NCI-H226 (cell line): ENCODE measurements at regions not wholly inside any gene's neighbourhood (a gene's known extent, or its start where the extent isn't known, plus 50 kb on each side); places are given as distances from the start of the nearest gene placed in this dataset.
"Not testable (repeated sequence)": the region's sequence is repeated elsewhere in the genome, so short reads cannot be mapped to it uniquely, and the experiment has no call there.

Experiments
- DNase-seq: peaks from one replicate; pipeline ENCODE4 v3.0.0-alpha.2; 2015

- no peak for DNase-seq
Measured at GRCh38 chr12:22812531-22812930, 187.6 kb downstream of the ETNK1 start.

DNA sequence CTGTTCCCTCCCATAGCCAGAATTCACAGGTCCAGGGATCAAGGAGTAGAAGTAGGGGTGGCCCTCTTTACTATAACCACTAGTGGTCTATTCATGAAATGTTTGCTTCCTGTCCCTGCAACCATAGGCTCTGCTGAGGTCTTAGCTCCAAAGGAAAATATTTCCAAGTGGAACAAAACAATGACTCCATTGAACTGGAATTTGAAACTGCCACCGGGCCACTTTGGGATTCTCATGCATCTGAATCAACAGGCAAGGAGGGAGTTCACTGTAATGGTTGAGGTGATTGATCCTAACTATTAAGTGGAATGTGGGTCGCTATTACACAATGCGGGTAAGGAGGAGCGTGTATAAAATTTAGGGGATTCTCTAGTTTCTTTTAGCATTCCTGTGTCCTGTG, 197.0 kb downstream of the ETNK1 start:
- DNase-seq: no peak

DNA sequence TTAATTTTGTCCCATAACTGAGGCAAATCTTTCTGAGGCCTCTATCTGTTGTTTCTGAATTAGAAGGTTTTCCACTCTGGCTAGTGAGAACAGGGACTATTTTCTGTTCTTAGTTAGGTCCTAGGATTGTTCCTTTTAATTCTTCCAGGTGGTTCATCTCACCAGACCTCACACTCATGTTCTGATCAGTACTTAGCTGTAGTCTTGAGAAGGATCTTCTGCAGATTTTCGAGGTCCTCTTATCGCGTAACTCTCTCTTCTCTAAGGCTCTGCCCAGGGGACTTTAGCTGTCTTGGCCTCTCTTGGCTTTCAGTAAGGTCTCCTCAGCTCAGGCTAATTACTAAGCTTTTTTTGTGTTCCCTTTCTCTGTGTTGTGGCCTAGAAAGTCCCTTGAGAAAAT, 201.1 kb downstream of the ETNK1 start:
- DNase-seq: no peak

DNA sequence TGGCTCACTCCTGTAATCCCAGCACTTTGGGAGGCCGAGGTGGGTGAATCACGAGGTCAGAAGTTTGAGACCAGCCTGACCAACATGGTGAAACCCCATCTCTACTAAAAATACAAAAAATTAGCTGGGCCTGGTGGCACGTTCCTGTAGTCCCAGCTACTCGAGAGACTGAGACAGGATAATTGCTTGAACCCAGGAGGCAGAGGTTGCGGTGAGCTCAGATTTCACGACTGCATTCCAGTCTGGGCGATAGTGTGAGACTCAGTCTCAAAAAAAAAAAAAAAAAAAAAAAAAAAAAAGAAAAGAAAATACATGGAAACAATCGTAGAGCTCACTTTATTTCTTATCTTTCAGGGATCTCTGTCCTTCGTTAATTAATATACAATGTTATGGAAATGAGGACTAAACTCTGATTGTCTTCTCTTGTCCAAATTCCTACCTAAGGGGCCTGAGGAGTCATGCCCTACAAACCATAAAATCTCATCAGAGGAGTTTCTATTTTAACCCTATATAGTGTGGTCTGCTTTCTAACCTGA, 201.5 kb downstream of the ETNK1 start:
- DNase-seq: not testable (repeated sequence)

DNA sequence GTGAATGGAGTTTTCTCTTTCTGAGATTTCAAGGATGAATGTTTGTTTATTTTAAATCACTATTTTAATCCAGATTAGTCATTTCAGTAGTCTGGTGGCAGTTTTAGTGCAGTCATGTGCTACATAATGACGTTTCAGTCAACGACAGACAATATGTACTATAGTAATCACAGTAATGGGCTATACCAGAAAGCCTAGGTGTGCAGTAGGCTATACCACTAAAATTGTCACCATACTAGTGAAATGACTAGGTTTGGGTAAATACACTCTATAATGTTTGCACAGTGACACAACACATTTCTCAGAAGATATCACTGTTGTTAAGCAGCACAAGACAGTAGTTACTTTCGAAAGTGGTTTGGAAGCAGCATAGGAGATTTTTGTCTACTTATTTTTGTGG, 203.1 kb downstream of the ETNK1 start:
- DNase-seq: no peak

- no peak for DNase-seq
Measured at GRCh38 chr12:22835431-22835830, 210.5 kb downstream of the ETNK1 start.

GRCh38 chr12:22850185-22850584, 225.2 kb downstream of the ETNK1 start:
- DNase-seq: no peak

GRCh38 chr12:22851532-22851931, 226.6 kb downstream of the ETNK1 start:
- DNase-seq: no peak

- DNase-seq: no peak
Measured at GRCh38 chr12:22855456-22855855, 230.5 kb downstream of the ETNK1 start.

DNA sequence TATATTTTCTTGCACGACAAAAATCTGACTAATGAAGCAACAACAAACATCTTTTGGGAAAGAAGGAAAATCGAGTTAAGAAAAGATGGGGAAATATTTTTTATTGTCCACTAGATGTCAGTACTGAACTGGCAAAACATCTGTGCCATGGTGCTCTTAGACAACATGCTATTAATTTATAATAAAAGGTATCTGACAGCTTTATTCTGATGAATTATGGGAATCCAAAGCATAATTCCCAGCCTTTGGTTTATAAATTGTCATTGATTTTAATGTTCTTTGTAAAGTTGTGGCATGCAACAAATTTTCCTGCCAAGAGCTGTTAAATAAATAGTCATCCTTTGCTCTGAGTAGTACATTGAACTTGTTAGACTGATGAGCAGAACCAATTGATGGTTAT, 231.2 kb downstream of the ETNK1 start:
- DNase-seq: no peak

GRCh38 chr12:22858849-22859570, 234.0 kb downstream of the ETNK1 start:
- no peak for DNase-seq

GRCh38 chr12:22860926-22861325, 236.0 kb downstream of the ETNK1 start:
- no peak for DNase-seq

DNA sequence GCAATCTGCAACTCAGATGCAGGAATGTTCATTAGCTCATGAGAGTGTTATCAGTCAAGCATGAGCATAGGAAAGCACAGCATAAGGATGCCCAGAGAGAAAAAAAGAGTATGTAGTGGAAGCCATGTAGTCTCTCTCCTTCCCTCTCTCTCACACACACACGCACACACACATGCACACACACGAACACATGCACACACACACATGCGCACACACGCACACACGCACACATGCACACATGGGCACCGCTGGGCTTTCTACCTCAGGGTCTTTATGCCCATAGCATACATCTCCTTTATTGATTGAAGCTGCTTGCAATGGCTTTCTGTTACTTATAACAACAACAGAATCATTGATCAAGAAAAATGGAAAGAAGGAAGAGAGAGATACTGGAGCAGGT, 240.9 kb downstream of the ETNK1 start:
- no peak for DNase-seq

DNA sequence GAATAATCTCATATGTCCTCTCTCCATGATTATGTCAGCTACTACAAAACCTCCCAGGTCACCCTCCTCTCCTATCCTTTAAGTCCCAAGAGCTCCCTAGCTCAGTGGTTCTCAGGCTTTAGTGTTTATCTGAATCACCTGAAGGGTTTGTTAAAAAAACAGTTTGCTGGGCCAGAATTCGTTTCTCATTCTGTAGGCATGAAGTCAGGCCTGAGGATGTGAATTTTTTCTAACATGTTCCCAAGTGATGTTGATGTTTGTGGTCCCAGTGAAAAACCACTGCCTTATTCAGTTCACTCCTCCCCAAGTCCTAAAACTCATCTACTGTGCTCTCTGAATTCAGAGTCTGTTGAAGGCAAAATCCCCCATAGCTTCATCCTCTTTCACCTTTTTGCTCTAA, 241.4 kb downstream of the ETNK1 start:
- DNase-seq: no peak

- DNase-seq: no peak
Measured at GRCh38 chr12:22874151-22874550, 249.2 kb downstream of the ETNK1 start.

- DNase-seq: no peak
Measured at GRCh38 chr12:22876262-22876661, 251.3 kb downstream of the ETNK1 start.

- no peak for DNase-seq
Measured at GRCh38 chr12:22879203-22879602, 254.2 kb downstream of the ETNK1 start.

GRCh38 chr12:22880331-22880730, 255.4 kb downstream of the ETNK1 start:
- DNase-seq: no peak

DNA sequence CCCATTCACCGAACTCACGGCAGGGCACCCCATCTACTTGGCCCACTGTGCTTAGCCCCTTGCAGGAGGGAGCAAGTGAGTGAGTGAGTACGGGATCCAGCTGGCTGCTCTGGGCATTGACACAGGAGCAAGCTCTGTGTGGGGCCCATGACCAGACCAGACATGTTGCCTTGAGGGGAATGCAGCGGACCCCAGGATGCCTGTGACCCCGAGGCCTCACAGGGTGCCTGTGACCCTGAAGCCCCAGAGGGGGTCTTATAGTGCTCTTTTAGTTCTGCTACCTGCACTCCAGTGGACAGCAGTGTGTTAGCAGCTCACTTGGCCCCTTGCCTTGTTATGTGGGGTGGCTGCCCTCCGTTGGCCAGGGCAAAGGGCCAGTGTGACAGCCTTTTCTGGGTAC, 255.8 kb downstream of the ETNK1 start:
- DNase-seq: no peak

DNA sequence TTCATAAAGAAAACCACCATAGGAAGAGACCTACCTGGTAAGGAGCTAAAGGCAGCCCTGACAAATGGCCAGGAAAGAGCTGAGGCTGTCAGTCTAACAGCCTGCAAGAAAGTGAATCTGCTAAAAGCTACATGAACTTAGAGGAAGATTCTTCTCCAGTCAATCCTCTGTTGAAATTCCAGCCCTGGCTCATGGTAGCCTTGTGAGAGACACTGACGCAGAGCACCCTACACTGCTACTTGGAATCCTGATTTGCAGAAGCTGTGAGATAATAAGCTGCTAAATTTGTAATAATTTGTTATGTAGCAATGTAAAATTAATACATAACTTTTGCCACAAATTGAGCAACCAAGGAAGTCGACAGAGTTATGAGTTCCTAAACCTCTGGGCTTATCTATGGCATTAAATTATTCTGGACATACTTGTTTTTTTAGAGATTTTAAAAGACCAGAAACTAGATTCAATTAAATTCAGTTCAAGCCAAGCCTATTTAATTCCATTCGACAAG, 257.0 kb downstream of the ETNK1 start:
- DNase-seq: no peak

DNA sequence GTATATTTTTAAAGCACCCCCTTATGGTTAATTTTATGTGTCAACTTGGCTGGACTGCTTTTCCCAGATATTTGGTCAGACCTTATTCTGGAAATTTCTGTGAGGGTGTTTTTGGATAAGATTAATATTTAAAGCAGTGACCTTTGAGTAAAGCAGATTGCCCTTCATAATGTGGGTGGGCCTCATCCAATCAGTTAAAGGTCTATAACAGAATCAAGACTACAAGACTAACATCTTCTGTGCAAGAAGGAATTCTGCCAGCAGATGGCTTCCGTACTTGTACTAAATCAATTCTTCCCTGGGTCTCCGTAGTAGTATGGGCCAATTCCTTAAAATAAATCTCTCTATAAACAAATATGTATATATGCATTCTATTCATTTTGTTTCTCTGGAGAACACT, 257.6 kb downstream of the ETNK1 start:
- DNase-seq: no peak

DNA sequence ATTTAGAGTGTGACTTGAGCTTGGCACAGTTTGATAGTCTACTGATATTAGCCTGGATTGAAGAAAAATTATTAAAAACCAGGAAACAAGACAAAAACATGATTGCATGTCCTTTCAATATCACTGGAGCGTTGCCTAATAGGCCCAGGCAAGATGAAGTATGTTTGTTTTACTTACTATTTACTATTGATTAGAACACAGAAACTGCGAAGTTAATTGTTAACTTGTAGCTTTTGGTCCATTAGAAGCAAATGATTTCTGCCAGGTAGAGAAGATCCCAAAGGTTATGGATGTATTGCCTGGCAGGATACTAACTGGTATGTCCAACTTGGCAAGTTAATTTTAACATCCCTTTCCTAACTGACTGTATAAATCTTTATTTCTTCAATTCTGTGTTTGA, 268.9 kb downstream of the ETNK1 start:
- no peak for DNase-seq

DNA sequence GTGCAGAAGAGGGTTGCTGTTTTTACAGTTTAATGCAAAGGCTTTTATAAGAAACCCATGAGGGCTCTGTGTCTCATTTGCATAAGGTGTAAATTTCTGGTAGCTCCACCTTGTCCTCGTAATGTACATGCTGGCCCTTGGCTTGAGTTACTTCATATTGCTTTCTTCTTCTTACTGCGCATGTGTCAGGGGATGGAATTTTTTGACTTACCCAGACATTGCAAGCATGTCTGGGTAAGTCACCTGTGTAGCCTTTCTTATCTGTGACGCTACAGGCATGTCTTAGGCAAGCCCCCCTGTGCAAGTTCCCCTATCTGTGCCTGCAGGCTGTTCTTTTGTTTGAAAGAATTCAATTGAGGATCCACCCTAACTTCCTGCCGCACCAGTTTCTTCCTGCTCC, 274.2 kb downstream of the ETNK1 start:
- DNase-seq: no peak

DNA sequence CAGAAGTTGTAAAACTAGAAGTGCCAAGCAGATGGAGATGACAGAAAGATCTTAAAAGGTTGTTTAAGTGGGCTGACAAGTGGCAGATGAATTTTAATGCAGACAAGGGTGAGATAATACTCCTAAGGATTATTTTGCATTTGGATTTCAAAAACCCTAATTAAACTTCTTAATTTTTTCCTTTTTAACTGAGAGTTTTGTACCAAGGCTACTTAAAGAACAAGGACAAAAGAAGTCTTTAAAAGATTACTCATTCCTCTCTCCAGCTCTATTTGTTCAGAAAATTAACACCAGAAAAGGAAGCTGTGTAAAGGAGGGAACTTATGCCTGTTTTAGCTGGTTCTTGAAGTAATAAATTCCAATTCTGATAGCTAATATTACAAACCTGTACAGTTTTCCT, 275.4 kb downstream of the ETNK1 start:
- DNase-seq: no peak

GRCh38 chr12:22904485-22904884, 279.5 kb downstream of the ETNK1 start:
- DNase-seq: no peak
